A673 (cell line): ENCODE measurements at regions not wholly inside any gene's neighbourhood (a gene's known extent, or its start where the extent isn't known, plus 50 kb on each side); places are given as distances from the start of the nearest gene placed in this dataset.

Experiments used
- BruUV-seq: library from RNA; stranded (reverse); fragments of 400-500 nt; replicated peaks from 2 replicates; lab custom pipeline; 2021; lab: Mats Ljungman, UMichigan
- CTCF ChIA-PET: fragments of 300-600 bp; sonication (Branson Sonifier 250); formaldehyde crosslinking; loops from one replicate; lab custom pipeline; 2022; ENCODE audit warnings: antibody characterized with exemption; lab: Charles Lee
- POLR2A ChIA-PET: fragments of 300-600 bp; sonication (Branson Sonifier 250); formaldehyde crosslinking; loops from one replicate; lab custom pipeline; 2022; ENCODE audit warnings: antibody characterized with exemption; ENCODE audit not compliant: low non-redundant PET; lab: Charles Lee
- DNase-seq: peaks from one replicate; pipeline ENCODE4 v3.0.0-alpha.2; 2015; ENCODE audit warnings: low spot score
- H3K27ac ChIP-seq: fragments of 200-600 bp; sonication (generic); 2 replicates; pipeline ENCODE4 v1.5.1; 2016; ENCODE audit warnings: mixed run types, low read depth, mild to moderate bottlenecking, mixed read lengths, antibody characterized with exemption, low read length; ENCODE audit not compliant: poor library complexity, severe bottlenecking
- H3K27me3 ChIP-seq: fragments of 200-600 bp; sonication (generic); replicated peaks from 2 replicates; pipeline ENCODE4 v1.6.1; 2017; ENCODE audit warnings: mixed run types, low read depth, mild to moderate bottlenecking, mixed read lengths, antibody characterized with exemption, low read length; ENCODE audit not compliant: insufficient read depth, poor library complexity
- H3K36me3 ChIP-seq: fragments of 200-600 bp; sonication (generic); 2 replicates; pipeline ENCODE4 v1.6.1; 2016; ENCODE audit warnings: mixed run types, mild to moderate bottlenecking, mixed read lengths, antibody characterized with exemption, low read length; ENCODE audit not compliant: insufficient read depth, poor library complexity, severe bottlenecking
- H3K4me1 ChIP-seq: fragments of 200-600 bp; sonication (generic); 2 replicates; pipeline ENCODE4 v1.6.1; 2017; ENCODE audit warnings: mixed run types, mild to moderate bottlenecking, mixed read lengths, antibody characterized with exemption, low read length; ENCODE audit not compliant: insufficient read depth, poor library complexity, severe bottlenecking
- H3K4me3 ChIP-seq: fragments of 200-600 bp; sonication (generic); 2 replicates; pipeline ENCODE4 v1.5.1; 2016; ENCODE audit warnings: low read depth, mixed run types, mild to moderate bottlenecking, mixed read lengths, low read length; ENCODE audit not compliant: poor library complexity, severe bottlenecking
- H3K9me3 ChIP-seq: fragments of 200-600 bp; sonication (generic); 2 replicates; pipeline ENCODE4 v1.6.1; 2016; ENCODE audit warnings: mixed run types, low read depth, mild to moderate bottlenecking, mixed read lengths, antibody characterized with exemption, low read length; ENCODE audit not compliant: poor library complexity, severe bottlenecking
- CTCF ChIP-seq: fragments of 300-800, 200-600 bp; sonication (generic); conservative IDR thresholded peaks from 2 replicates; pipeline ENCODE4 v1.5.1; 2017; ENCODE audit warnings: low read depth, mild to moderate bottlenecking, antibody characterized with exemption, low read length, moderate library complexity, mixed read lengths
- EZH2 ChIP-seq: fragments of 200-600 bp; sonication (generic); IDR thresholded peaks from 2 replicates; pipeline ENCODE4 v1.6.1; 2017; ENCODE audit warnings: borderline replicate concordance, low read depth, mild to moderate bottlenecking, mixed read lengths, antibody characterized with exemption, low read length; ENCODE audit not compliant: poor library complexity, severe bottlenecking
- intact Hi-C: fragments of 100-400 bp; cut with micrococcal nuclease; formaldehyde crosslinking; loops from one replicate; pipeline ENCODE4 v1.10.0; 2022; ENCODE audit not compliant: unreplicated experiment

GRCh38 chr12:124162151-124163110, 132.5 kb upstream of the RFLNA start:
- no peaks in the 10 kb centered on the region for H3K27me3 ChIP-seq
- TF ChIP-seq EZH2: no peak
- TF ChIP-seq CTCF: no peak
- intact Hi-C loops: no loop called here
- no TSS peak for BruUV-seq
- no peaks in the 10 kb centered on the region for H3K36me3 ChIP-seq
- ChIA-PET CTCF (no interaction called here), POLR2A (no interaction called here)
- no peak overlapping the region for H3K4me3 ChIP-seq
- no peak overlapping the region for H3K27ac ChIP-seq
- H3K4me1 ChIP-seq: no peaks in the 10 kb centered on the region
- no peak for DNase-seq
- H3K9me3 ChIP-seq: peaks cover 5% of the 10 kb centered on the region

- DNase-seq: no peak
- intact Hi-C loops: no loop called here
- BruUV-seq: no TSS peak
- Histone ChIP-seq H3K27me3 (no peaks in the 10 kb centered on the region), H3K9me3 (peaks cover 5% of the 10 kb centered on the region), H3K4me3 (no peak overlapping the region), H3K27ac (no peak overlapping the region), H3K36me3 (no peaks in the 10 kb centered on the region), H3K4me1 (no peaks in the 10 kb centered on the region)
- TF ChIP-seq CTCF: no peak
- no peak for TF ChIP-seq EZH2
- ChIA-PET POLR2A (no interaction called here), CTCF (no interaction called here)
These were observed 129.2 kb upstream of the RFLNA start for GRCh38 chr12:124165695-124166094.

- H3K27ac ChIP-seq: no peak overlapping the region
- TF ChIP-seq EZH2 (no peak), CTCF (no peak)
- no peaks in the 10 kb centered on the region for H3K27me3 ChIP-seq
- H3K9me3 ChIP-seq: peaks cover 5% of the 10 kb centered on the region
- intact Hi-C loops: no loop called here
- CTCF ChIA-PET: no interaction called here
- H3K4me3 ChIP-seq: no peak overlapping the region
- BruUV-seq: no TSS peak
- no peaks in the 10 kb centered on the region for H3K36me3 ChIP-seq
- POLR2A ChIA-PET: no interaction called here
- H3K4me1 ChIP-seq: no peaks in the 10 kb centered on the region
- no peak for DNase-seq
These were observed 127.8 kb upstream of the RFLNA start for GRCh38 chr12:124167141-124167540.
